Skeletal muscle cell (primary cell): ENCODE measurements at regions not wholly inside any gene's neighbourhood (a gene's known extent, or its start where the extent isn't known, plus 50 kb on each side); places are given as distances from the start of the nearest gene placed in this dataset.
"Not testable (repeated sequence)": the region's sequence is repeated elsewhere in the genome, so short reads cannot be mapped to it uniquely, and the experiment has no call there.

ENCODE experiments used
- DNase-seq: peaks from one replicate; pipeline ENCODE4 v3.0.0-alpha.2; 2010; ENCODE audit warnings: low read depth
- H3K4me3 ChIP-seq: 2 replicates; pipeline ENCODE4 v1.5.1; 2011; ENCODE audit warnings: low read depth, mild to moderate bottlenecking, control low read depth, low read length, moderate library complexity

DNA sequence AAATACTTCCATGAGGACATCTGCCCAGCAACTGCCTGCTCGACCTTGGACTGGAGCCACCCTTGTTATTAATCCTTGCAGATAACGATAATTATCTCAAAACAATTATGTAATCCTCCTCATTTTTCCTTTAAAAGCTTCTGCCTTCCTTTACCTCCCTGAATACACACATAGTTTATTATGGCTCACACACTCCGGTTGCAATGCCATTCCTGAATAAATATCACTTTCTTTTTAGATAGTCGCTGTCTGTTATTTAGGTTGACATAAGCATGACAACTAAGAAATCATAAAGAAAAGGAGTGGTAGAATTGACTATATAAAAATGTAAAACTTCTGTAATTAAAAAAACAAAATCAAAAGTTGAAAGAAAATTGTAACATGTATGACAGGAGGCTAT lies 64.8 kb downstream of the B4GALT7 start:
- not testable (repeated sequence) for DNase-seq, H3K4me3 ChIP-seq

- H3K4me3 ChIP-seq, DNase-seq: not testable (repeated sequence)
These were observed 65.2 kb downstream of the B4GALT7 start for GRCh38 chr5:177665172-177665571.

GRCh38 chr5:177665960-177666359 lies 66.0 kb downstream of the B4GALT7 start:
- not testable (repeated sequence) for H3K4me3 ChIP-seq, DNase-seq

DNA sequence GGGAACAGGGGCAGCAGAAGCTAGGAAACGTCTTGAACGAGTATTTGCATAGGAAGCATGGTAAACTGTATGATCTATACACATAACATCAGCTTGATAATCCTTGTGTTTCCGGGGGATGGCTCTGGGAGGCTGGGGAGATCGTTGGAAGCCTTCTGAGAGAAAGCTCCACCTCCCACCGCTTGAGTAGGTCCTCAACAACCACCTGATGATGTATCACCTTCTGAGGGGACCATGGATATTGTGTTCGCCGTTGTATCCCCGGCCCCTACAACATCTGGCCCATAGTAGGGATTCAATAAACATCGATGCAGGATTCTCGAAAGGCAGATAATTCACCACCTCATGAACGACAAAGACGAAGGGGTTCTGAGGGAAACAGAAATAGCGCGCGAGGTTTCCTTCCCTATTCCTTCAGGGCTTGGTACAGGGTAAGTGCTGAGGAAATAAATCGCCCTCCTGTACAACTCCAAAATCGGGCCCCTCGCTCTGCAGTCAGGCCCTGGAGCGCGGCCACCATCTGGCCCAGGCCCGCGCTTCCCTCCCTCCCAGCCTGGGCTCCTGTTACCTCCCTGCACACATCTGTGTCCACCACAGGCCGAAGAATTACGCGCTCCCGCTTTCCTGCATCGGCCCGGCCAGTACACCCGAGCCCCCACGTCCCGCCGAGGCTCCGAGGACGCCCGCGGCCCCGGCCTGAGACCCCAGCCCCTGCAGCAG lies 71.3 kb downstream of the B4GALT7 start:
- peak overlapping the region; percentile 45 for H3K4me3 ChIP-seq
- not testable (repeated sequence) for DNase-seq

- DNase-seq = not testable (repeated sequence)
- peak overlapping the region; percentile 42 for H3K4me3 ChIP-seq
These were observed 72.1 kb downstream of the B4GALT7 start for GRCh38 chr5:177671755-177672690.
